Breast epithelium (tissue), 4 donors: ENCODE measurements at regions not wholly inside any gene's neighbourhood (a gene's known extent, or its start where the extent isn't known, plus 50 kb on each side); places are given as distances from the start of the nearest gene placed in this dataset.
A peak's percentile ranks its signal among the peaks of the same experiment; 100 is the strongest.

Source experiments
- DNase-seq, 2 donors: peaks; one replicate each; pipeline ENCODE4 v3.0.0-alpha.2; 2019; ENCODE audit warnings: low spot score in 2 of 2
- H3K27ac ChIP-seq, 2 donors: fragments of 200-600 bp; sonication (generic) in 1 of 2; one replicate each; pipeline ENCODE4 v1.5.1; 2016 to 2019; ENCODE audit warnings: mild to moderate bottlenecking in 1 of 2
- H3K27me3 ChIP-seq, 2 donors: fragments of 200-600 bp; sonication (generic) in 1 of 2; one replicate each; pipeline versions ENCODE4 v1.5.1 to v1.6.0; 2017 to 2019; ENCODE audit warnings: control low read depth in 1 of 2, mild to moderate bottlenecking in 1 of 2
- H3K36me3 ChIP-seq: fragments of 200-600 bp; one replicate; pipeline ENCODE4 v1.5.1; 2019
- H3K4me1 ChIP-seq, 2 donors: fragments of 200-600 bp; sonication (generic); one replicate each; pipeline ENCODE4 v1.5.1; 2016 to 2019; ENCODE audit warnings: control low read depth in 1 of 2
- H3K4me3 ChIP-seq, 3 donors: fragments of 200-600 bp; sonication (generic); 1 replicate in 2 of 3; 2 replicates in 1 of 3; pipeline ENCODE4 v1.5.1; 2016 to 2019; ENCODE audit warnings: mild to moderate bottlenecking in 3 of 3, moderate library complexity in 2 of 3
- H3K9me3 ChIP-seq, 2 donors: fragments of 200-600 bp; sonication (generic) in 1 of 2; one replicate each; pipeline ENCODE4 v1.5.1; 2016 to 2019; ENCODE audit warnings: control low read depth in 1 of 2
- CTCF ChIP-seq, 3 donors: fragments of 450-650 bp; IDR thresholded peaks; one replicate each; pipeline ENCODE4 v1.5.1; 2016 to 2017; ENCODE audit warnings: antibody characterized with exemption in 3 of 3, mild to moderate bottlenecking in 3 of 3, moderate library complexity in 3 of 3
- POLR2A ChIP-seq: fragments of 450-650 bp; IDR thresholded peaks from one replicate; pipeline ENCODE4 v1.6.1; 2016; ENCODE audit warnings: antibody characterized with exemption, mild to moderate bottlenecking, moderate library complexity
- POLR2AphosphoS5 ChIP-seq, 3 donors: sonication (generic); formaldehyde crosslinking; IDR thresholded peaks; one replicate each; pipeline ENCODE4 v1.6.1; 2017; ENCODE audit warnings: antibody characterized with exemption in 3 of 3
- intact Hi-C: fragments of 100-400 bp; cut with DNase I; formaldehyde crosslinking; loops from one replicate; pipeline ENCODE4 v1.15.1; 2023; ENCODE audit warnings: low total_unique reads

- Histone ChIP-seq H3K4me3 (no peak overlapping the region), H3K9me3 (no peaks in the 10 kb centered on the region), H3K27ac (peak overlapping the region; percentile 30 to 59), H3K4me1 (peaks cover 0 to 8% of the 10 kb centered on the region in 2 donors), H3K36me3 (no peaks in the 10 kb centered on the region), H3K27me3 (no peaks in the 10 kb centered on the region)
- TF ChIP-seq POLR2AphosphoS5 (IDR thresholded peaks at IDR 0.05) (no peak), POLR2A (no peak), CTCF (IDR thresholded peaks at IDR 0.05) (no peak)
- intact Hi-C loops, result no loop called here
- DNase-seq, result no peak
Observed at GRCh38 chr5:67694810-67695191, 498.2 kb upstream of the CD180 start.

GRCh38 chr5:67693956-67694809, 497.6 kb upstream of the CD180 start:
- peak overlapping the region in 1 of 3 donors; percentile 19 for H3K4me3 ChIP-seq
- peak overlapping the region; percentile 30 to 59 for H3K27ac ChIP-seq
- DNase-seq, result peak; percentile 53 to 92
- H3K9me3 ChIP-seq, result no peaks in the 10 kb centered on the region
- H3K4me1 ChIP-seq, result peaks cover 0 to 8% of the 10 kb centered on the region in 2 donors
- no peak for TF ChIP-seq POLR2A
- no peak for TF ChIP-seq CTCF (IDR thresholded peaks at IDR 0.05)
- TF ChIP-seq POLR2AphosphoS5 (IDR thresholded peaks at IDR 0.05), result peak; percentile 65 to 93 (median 69)
- no peaks in the 10 kb centered on the region for H3K27me3 ChIP-seq
- no peaks in the 10 kb centered on the region for H3K36me3 ChIP-seq
- intact Hi-C loops, result no loop called here

- no peak for TF ChIP-seq POLR2A
- no peak for TF ChIP-seq CTCF (IDR thresholded peaks at IDR 0.05)
- TF ChIP-seq POLR2AphosphoS5 (IDR thresholded peaks at IDR 0.05), result no peak
- no peaks in the 10 kb centered on the region for H3K4me1 ChIP-seq
- no peaks in the 10 kb centered on the region for H3K36me3 ChIP-seq
- no peak overlapping the region for H3K4me3 ChIP-seq
- H3K27ac ChIP-seq, result no peak overlapping the region
- intact Hi-C loops, result no loop called here
- no peaks in the 10 kb centered on the region for H3K27me3 ChIP-seq
- H3K9me3 ChIP-seq, result no peaks in the 10 kb centered on the region
- DNase-seq, result no peak
Observed at GRCh38 chr5:67686746-67687145, 490.1 kb upstream of the CD180 start.

GRCh38 chr5:67681703-67682102, 485.1 kb upstream of the CD180 start:
- Histone ChIP-seq H3K36me3 (no peaks in the 10 kb centered on the region), H3K9me3 (no peaks in the 10 kb centered on the region), H3K27ac (no peak overlapping the region), H3K27me3 (no peaks in the 10 kb centered on the region), H3K4me3 (no peak overlapping the region), H3K4me1 (no peaks in the 10 kb centered on the region)
- TF ChIP-seq CTCF (IDR thresholded peaks at IDR 0.05), result no peak
- no peak for TF ChIP-seq POLR2A
- no peak for TF ChIP-seq POLR2AphosphoS5 (IDR thresholded peaks at IDR 0.05)
- DNase-seq, result no peak
- intact Hi-C loops, result no loop called here

- Histone ChIP-seq H3K36me3 (no peaks in the 10 kb centered on the region), H3K9me3 (no peaks in the 10 kb centered on the region), H3K27ac (peak overlapping the region; percentile 8 to 78), H3K27me3 (no peaks in the 10 kb centered on the region), H3K4me1 (no peaks in the 10 kb centered on the region), H3K4me3 (no peak overlapping the region)
- TF ChIP-seq CTCF (IDR thresholded peaks at IDR 0.05), result no peak
- no peak for TF ChIP-seq POLR2A
- TF ChIP-seq POLR2AphosphoS5 (IDR thresholded peaks at IDR 0.05), result no peak
- DNase-seq, result no peak
- intact Hi-C loops, result no loop called here
Observed at GRCh38 chr5:67680099-67680498, 483.5 kb upstream of the CD180 start.
